K562 (cell line): ENCODE measurements at regions not wholly inside any gene's neighbourhood (a gene's known extent, or its start where the extent isn't known, plus 50 kb on each side); places are given as distances from the start of the nearest gene placed in this dataset.

Experiments
- ARID2 ChIP-seq: fragments of 450-650 bp; IDR thresholded peaks from 2 replicates; pipeline ENCODE4 v1.6.1; 2017; ENCODE audit warnings: antibody characterized with exemption, mild to moderate bottlenecking
- BHLHE40 ChIP-seq: IDR thresholded peaks from 2 replicates; pipeline ENCODE4 v1.6.1; 2011; ENCODE audit warnings: low read length, improper control_type of control experiment
- CEBPB ChIP-seq: fragments of 450-650 bp; IDR thresholded peaks from 2 replicates; pipeline ENCODE4 v1.6.1; 2016; ENCODE audit warnings: missing genetic modification characterization, missing compliant biosample characterization
- CEBPZ ChIP-seq: fragments of 150-350 bp; IDR thresholded peaks from 2 replicates; pipeline ENCODE4 v1.6.1; 2014; ENCODE audit warnings: low read depth, mild to moderate bottlenecking, low read length, borderline replicate concordance
- CREB3 ChIP-seq: fragments of 450-650 bp; conservative IDR thresholded peaks from 2 replicates; pipeline ENCODE4 v1.6.1; 2016; ENCODE audit warnings: missing genetic modification characterization, low read depth, mild to moderate bottlenecking, missing compliant biosample characterization, moderate library complexity
- CTCF ChIP-seq, 3 experiments: IDR thresholded peaks in 2 of 3; conservative IDR thresholded peaks in 1 of 3; 2 replicates each; pipeline ENCODE4 v1.5.1; 2011 to 2012; ENCODE audit warnings: low read length in 3 of 3, mild to moderate bottlenecking in 3 of 3, control low read depth in 2 of 3, improper control_type of control experiment in 1 of 3, inconsistent platforms in 1 of 3, low read depth in 1 of 3, mixed read lengths in 1 of 3, moderate library complexity in 1 of 3; ENCODE audit not compliant: insufficient read depth in 2 of 3
- JUN ChIP-seq, 2 experiments: sonication (generic) in 1 of 2; formaldehyde crosslinking in 1 of 2; IDR thresholded peaks; 2 replicates each; pipeline versions ENCODE4 v1.6.1 to v1.8.0; 2012 to 2022; ENCODE audit warnings: borderline replicate concordance in 2 of 2, mild to moderate bottlenecking in 2 of 2, improper control_type of control experiment in 1 of 2, low read depth in 1 of 2, low read length in 1 of 2, missing genetic modification reagents in 1 of 2
- MXI1 ChIP-seq: IDR thresholded peaks from 2 replicates; pipeline ENCODE4 v1.6.1; 2011; ENCODE audit warnings: low read depth, mild to moderate bottlenecking, improper control_type of control experiment, low read length
- NFE2L1 ChIP-seq: fragments of 450-650 bp; IDR thresholded peaks from 2 replicates; pipeline ENCODE4 v1.6.1; 2016; ENCODE audit warnings: missing genetic modification characterization, low read depth, mild to moderate bottlenecking, missing compliant biosample characterization, moderate library complexity, borderline replicate concordance
- NFIC ChIP-seq: fragments of 450-650 bp; IDR thresholded peaks from 2 replicates; pipeline ENCODE4 v1.6.1; 2017; ENCODE audit warnings: mild to moderate bottlenecking, inconsistent platforms
- RAD21 ChIP-seq, 2 experiments: fragments of 250-450 bp in 1 of 2; fragments of 450-650 bp in 1 of 2; sonication (Bioruptor Pico) in 1 of 2; formaldehyde crosslinking in 1 of 2; IDR thresholded peaks in 1 of 2; conservative IDR thresholded peaks in 1 of 2; 2 replicates each; pipeline versions ENCODE4 v1.4.0 to v1.8.0; 2020 to 2022; ENCODE audit warnings: mild to moderate bottlenecking in 2 of 2, moderate library complexity in 1 of 2
- SIN3A ChIP-seq, 2 experiments: fragments of 150-350 bp in 1 of 2; IDR thresholded peaks; 2 replicates each; pipeline ENCODE4 v1.6.1; 2011 to 2016; ENCODE audit warnings: borderline replicate concordance in 2 of 2, low read depth in 2 of 2, low read length in 2 of 2, mild to moderate bottlenecking in 2 of 2, moderate library complexity in 2 of 2; ENCODE audit not compliant: control insufficient read depth in 1 of 2
- TEAD4 ChIP-seq, 2 experiments: sonication (generic) in 1 of 2; formaldehyde crosslinking in 1 of 2; IDR thresholded peaks; 2 replicates each; pipeline versions ENCODE4 v1.6.1 to v1.8.0; 2012 to 2022; ENCODE audit warnings: borderline replicate concordance in 1 of 2, inconsistent platforms in 1 of 2, low read length in 1 of 2, mild to moderate bottlenecking in 1 of 2, missing genetic modification reagents in 1 of 2

- TF ChIP-seq MXI1 (no peak), RAD21 (CRISPR knock-in tag; conservative IDR thresholded peaks at IDR 0.05 in 1 of 2, IDR thresholded peaks at IDR 0.05 in 1 of 2) (no peak), NFE2L1 (no peak), BHLHE40 (no peak), CTCF (IDR thresholded peaks at IDR 0.05 in 2 of 3, conservative IDR thresholded peaks at IDR 0.05 in 1 of 3; ENCODE audit: insufficient read depth in 2 of 3, low read depth in 1 of 3, low read length in 3 of 3) (no peak), SIN3A (IDR thresholded peaks at IDR 0.05; ENCODE audit: borderline replicate concordance in 2 of 2, control insufficient read depth in 1 of 2, low read depth in 2 of 2, low read length in 2 of 2) (no peak), CEBPZ (no peak), CEBPB (tag) (no peak), CREB3 (tag) (no peak), JUN (IDR thresholded peaks at IDR 0.05; ENCODE audit: borderline replicate concordance, low read depth, low read length) (no peak), JUN (CRISPR knock-in tag; IDR thresholded peaks at IDR 0.05; ENCODE audit: borderline replicate concordance) (no peak), NFIC (no peak), TEAD4 (IDR thresholded peaks at IDR 0.05; ENCODE audit: low read length) (no peak), TEAD4 (CRISPR knock-in tag; IDR thresholded peaks at IDR 0.05; ENCODE audit: borderline replicate concordance) (no peak), ARID2 (no peak)
These were observed 824.2 kb upstream of the COBL start for GRCh38 chr7:52140851-52141250.
